Peyer's patch (tissue), 4 donors: ENCODE measurements at regions not wholly inside any gene's neighbourhood (a gene's known extent, or its start where the extent isn't known, plus 50 kb on each side); places are given as distances from the start of the nearest gene placed in this dataset.
"Not testable (repeated sequence)": the region's sequence is repeated elsewhere in the genome, so short reads cannot be mapped to it uniquely, and the experiment has no call there.

ENCODE experiments used
- DNase-seq, 3 donors: peaks; one replicate each; pipeline ENCODE4 v3.0.0-alpha.2; 2017 to 2019
- H3K27ac ChIP-seq, 4 donors: fragments of 200-600 bp; sonication (generic); one replicate each; pipeline ENCODE4 v1.5.1; 2016 to 2019
- H3K27me3 ChIP-seq, 2 donors: fragments of 200-600 bp; sonication (generic); one replicate each; pipeline ENCODE4 v1.5.1; 2019
- H3K36me3 ChIP-seq, 3 donors: fragments of 200-600 bp; sonication (generic); one replicate each; pipeline ENCODE4 v1.5.1; 2016 to 2019
- H3K4me1 ChIP-seq, 4 donors: fragments of 200-600 bp; sonication (generic); one replicate each; pipeline ENCODE4 v1.5.1; 2016 to 2019
- H3K4me3 ChIP-seq, 4 donors: fragments of 200-600 bp; sonication (generic); 1 replicate in 3 of 4; 2 replicates in 1 of 4; pipeline ENCODE4 v1.5.1; 2016 to 2019; ENCODE audit warnings: mild to moderate bottlenecking in 1 of 4
- H3K9me3 ChIP-seq, 4 donors: fragments of 200-600 bp; sonication (generic); one replicate each; pipeline ENCODE4 v1.5.1; 2016 to 2019; ENCODE audit warnings: mild to moderate bottlenecking in 1 of 4
- CTCF ChIP-seq, 6 experiments: fragments of 450-650 bp in 4 of 6; fragments of 200-600 bp in 2 of 6; sonication (generic) in 1 of 6; IDR thresholded peaks; one replicate each; pipeline ENCODE4 v1.5.1; 2017 to 2019; ENCODE audit warnings: antibody characterized with exemption in 6 of 6, mild to moderate bottlenecking in 3 of 6, moderate library complexity in 1 of 6
- POLR2A ChIP-seq, 2 donors: fragments of 450-650 bp; IDR thresholded peaks; one replicate each; pipeline ENCODE4 v1.5.1; 2017; ENCODE audit warnings: antibody characterized with exemption in 2 of 2, mild to moderate bottlenecking in 2 of 2, moderate library complexity in 2 of 2

GRCh38 chr6:10081957-10082356 is 332.9 kb downstream of the TFAP2A start:
- Histone ChIP-seq H3K4me1 (no peaks in the 10 kb centered on the region), H3K36me3 (no peaks in the 10 kb centered on the region), H3K9me3 (no peaks in the 10 kb centered on the region), H3K27ac (no peak overlapping the region), H3K4me3 (no peak overlapping the region), H3K27me3 (no peaks in the 10 kb centered on the region)
- TF ChIP-seq CTCF (IDR thresholded peaks at IDR 0.05) (no peak), POLR2A (IDR thresholded peaks at IDR 0.05) (no peak)
- no peak for DNase-seq

GRCh38 chr6:10081075-10081474 is 333.8 kb downstream of the TFAP2A start:
- DNase-seq, result no peak
- H3K9me3 ChIP-seq, result no peaks in the 10 kb centered on the region
- H3K4me1 ChIP-seq, result no peaks in the 10 kb centered on the region
- H3K27ac ChIP-seq, result no peak overlapping the region
- no peaks in the 10 kb centered on the region for H3K27me3 ChIP-seq
- H3K4me3 ChIP-seq, result no peak overlapping the region
- TF ChIP-seq POLR2A (IDR thresholded peaks at IDR 0.05) (no peak), CTCF (IDR thresholded peaks at IDR 0.05) (no peak)
- H3K36me3 ChIP-seq, result no peaks in the 10 kb centered on the region

GRCh38 chr6:10080561-10080960 is 334.3 kb downstream of the TFAP2A start:
- Histone ChIP-seq H3K27me3 (no peaks in the 10 kb centered on the region), H3K36me3 (no peaks in the 10 kb centered on the region), H3K4me3 (no peak overlapping the region), H3K27ac (no peak overlapping the region), H3K9me3 (no peaks in the 10 kb centered on the region), H3K4me1 (no peaks in the 10 kb centered on the region)
- TF ChIP-seq CTCF (IDR thresholded peaks at IDR 0.05), result no peak
- no peak for TF ChIP-seq POLR2A (IDR thresholded peaks at IDR 0.05)
- DNase-seq, result no peak

DNA sequence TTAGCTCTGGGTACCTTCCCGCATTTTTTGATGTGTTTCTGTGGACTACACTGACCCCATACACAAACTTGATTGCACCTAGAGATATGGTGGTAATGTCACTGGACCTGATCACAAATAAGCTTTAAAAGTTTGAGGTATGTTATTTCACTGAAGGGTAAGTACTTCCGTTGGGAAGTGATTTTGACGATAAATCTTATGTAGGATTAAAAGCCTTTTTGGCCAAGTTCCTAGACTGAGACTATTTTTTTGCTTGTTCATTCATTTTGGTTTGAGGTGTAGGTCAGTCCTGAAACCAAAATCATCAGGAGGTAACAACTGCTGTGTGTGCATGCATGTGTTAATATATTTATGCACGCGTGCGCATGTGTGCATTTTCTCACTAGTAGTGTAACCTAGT is 336.3 kb downstream of the TFAP2A start:
- TF ChIP-seq CTCF (IDR thresholded peaks at IDR 0.05), result no peak
- TF ChIP-seq POLR2A (IDR thresholded peaks at IDR 0.05), result no peak
- Histone ChIP-seq H3K4me3 (no peak overlapping the region), H3K36me3 (no peaks in the 10 kb centered on the region), H3K27ac (no peak overlapping the region), H3K27me3 (no peaks in the 10 kb centered on the region), H3K9me3 (no peaks in the 10 kb centered on the region), H3K4me1 (no peaks in the 10 kb centered on the region)
- DNase-seq, result no peak

DNA sequence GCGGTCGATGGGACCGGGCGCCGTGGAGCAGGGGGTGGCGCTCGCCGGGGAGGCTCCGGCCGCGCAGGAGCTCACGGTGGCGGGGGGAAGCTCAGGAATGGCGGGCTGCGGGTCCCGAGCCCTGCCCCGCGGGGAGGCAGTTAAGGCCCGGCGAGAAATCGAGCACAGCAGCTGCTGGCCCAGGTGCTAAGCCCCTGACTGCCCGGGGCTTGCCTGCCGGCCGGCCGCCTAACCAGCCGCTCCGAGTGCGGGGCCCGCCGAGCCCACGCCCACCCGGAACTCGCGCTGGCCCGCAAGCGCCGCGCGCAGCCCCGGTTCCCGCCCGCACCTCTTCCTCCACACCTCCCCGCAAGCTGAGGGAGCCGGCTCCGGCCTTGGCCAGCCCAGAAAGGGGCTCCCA is 340.1 kb downstream of the TFAP2A start:
- not testable (repeated sequence) for H3K4me3 ChIP-seq, H3K27me3 ChIP-seq, H3K27ac ChIP-seq, H3K36me3 ChIP-seq, DNase-seq, H3K9me3 ChIP-seq, H3K4me1 ChIP-seq

GRCh38 chr6:10073341-10073740 is 341.5 kb downstream of the TFAP2A start:
- Histone ChIP-seq H3K4me1 (no peaks in the 10 kb centered on the region), H3K4me3 (no peak overlapping the region), H3K27ac (no peak overlapping the region), H3K9me3 (no peaks in the 10 kb centered on the region), H3K27me3 (no peaks in the 10 kb centered on the region), H3K36me3 (no peaks in the 10 kb centered on the region)
- TF ChIP-seq POLR2A (IDR thresholded peaks at IDR 0.05) (no peak), CTCF (IDR thresholded peaks at IDR 0.05) (no peak)
- no peak for DNase-seq
